PFSK-1 (cell line): ENCODE measurements at regions not wholly inside any gene's neighbourhood (a gene's known extent, or its start where the extent isn't known, plus 50 kb on each side); places are given as distances from the start of the nearest gene placed in this dataset.

Experiments used
- FOXP2 ChIP-seq: optimal IDR thresholded peaks from 2 replicates; pipeline ENCODE3; 2011; ENCODE audit warnings: borderline replicate concordance, control low read depth, inconsistent platforms; ENCODE audit not compliant: insufficient read depth; ENCODE audit errors: extremely low read length, extremely low read depth
- POLR2AphosphoS5 ChIP-seq: IDR thresholded peaks from 2 replicates; pipeline ENCODE4 v1.6.1; 2012; ENCODE audit warnings: low read depth, mild to moderate bottlenecking, control low read depth, low read length, moderate library complexity
- REST ChIP-seq, 2 experiments: IDR thresholded peaks; 2 replicates each; pipeline versions ENCODE4 v1.6.1 to v1.8.0; 2011 to 2012; ENCODE audit warnings: low read depth in 2 of 2, low read length in 2 of 2, control low read depth in 1 of 2, inconsistent platforms in 1 of 2, mild to moderate bottlenecking in 1 of 2, moderate library complexity in 1 of 2; ENCODE audit not compliant: insufficient read depth in 1 of 2
- SIN3A ChIP-seq: IDR thresholded peaks from 2 replicates; pipeline ENCODE4 v1.6.1; 2012; ENCODE audit warnings: mild to moderate bottlenecking, low read length, moderate library complexity, borderline replicate concordance; ENCODE audit not compliant: insufficient read depth
- TAF1 ChIP-seq: IDR thresholded peaks from 2 replicates; pipeline ENCODE4 v1.6.1; 2012; ENCODE audit warnings: low read length, control low read depth, borderline replicate concordance; ENCODE audit not compliant: insufficient read depth

- TF ChIP-seq REST (IDR thresholded peaks at IDR 0.05; ENCODE audit: insufficient read depth in 1 of 2, low read depth in 2 of 2, low read length in 2 of 2): no peak
- TF ChIP-seq FOXP2: no peak
- TF ChIP-seq POLR2AphosphoS5: no peak
- TF ChIP-seq TAF1: no peak
Observed at GRCh38 chr3:24678021-24678420, 183.4 kb upstream of the THRB start.

GRCh38 chr3:24678421-24678865, 183.8 kb upstream of the THRB start:
- TF ChIP-seq REST (IDR thresholded peaks at IDR 0.05; ENCODE audit: insufficient read depth in 1 of 2, low read depth in 2 of 2, low read length in 2 of 2): no peak
- no peak for TF ChIP-seq FOXP2
- no peak for TF ChIP-seq SIN3A
- TF ChIP-seq POLR2AphosphoS5: no peak
- no peak for TF ChIP-seq TAF1

GRCh38 chr3:24679429-24679828, 184.8 kb upstream of the THRB start:
- TF ChIP-seq REST (IDR thresholded peaks at IDR 0.05; ENCODE audit: insufficient read depth in 1 of 2, low read depth in 2 of 2, low read length in 2 of 2) (no peak), FOXP2 (no peak), POLR2AphosphoS5 (no peak), SIN3A (no peak), TAF1 (no peak)

GRCh38 chr3:24680214-24680967, 185.7 kb upstream of the THRB start:
- no peak for TF ChIP-seq TAF1
- no peak for TF ChIP-seq SIN3A
- no peak for TF ChIP-seq POLR2AphosphoS5
- no peak for TF ChIP-seq REST (IDR thresholded peaks at IDR 0.05; ENCODE audit: insufficient read depth in 1 of 2, low read depth in 2 of 2, low read length in 2 of 2)
- TF ChIP-seq FOXP2: no peak
